ENCODE measurements at regions not wholly inside any gene's neighbourhood (a gene's known extent, or its start where the extent isn't known, plus 50 kb on each side); places are given as distances from the start of the nearest gene placed in this dataset.

GRCh38 chr6:78639111-78640110 lies 227.9 kb upstream of the IRAK1BP1 start:
- TF ChIP-seq ZNF565 (CRISPR knock-in tag; conservative IDR thresholded peaks at IDR 0.05; ENCODE audit: low read depth): no peak
- no peak for TF ChIP-seq ESRRG (CRISPR knock-in tag; IDR thresholded peaks at IDR 0.05)
- no peak for TF ChIP-seq GLIS3 (CRISPR knock-in tag; IDR thresholded peaks at IDR 0.05)
- TF ChIP-seq ZFP3 (CRISPR knock-in tag; IDR thresholded peaks at IDR 0.05): no peak
- TF ChIP-seq CSRNP3 (CRISPR knock-in tag; IDR thresholded peaks at IDR 0.05): no peak
- no peak for TF ChIP-seq TCF4 (CRISPR knock-in tag; IDR thresholded peaks at IDR 0.05; ENCODE audit: borderline replicate concordance)
- TF ChIP-seq RARB (CRISPR knock-in tag; IDR thresholded peaks at IDR 0.05): no peak
- TF ChIP-seq POU6F1 (CRISPR knock-in tag; IDR thresholded peaks at IDR 0.05; ENCODE audit: borderline replicate concordance, low read depth): no peak
- TF ChIP-seq ZFP30 (CRISPR knock-in tag; IDR thresholded peaks at IDR 0.05): no peak
- TF ChIP-seq ZC3H10 (CRISPR knock-in tag; IDR thresholded peaks at IDR 0.05): no peak
- no peak for TF ChIP-seq SNAI2 (CRISPR knock-in tag; IDR thresholded peaks at IDR 0.05)
- TF ChIP-seq PATZ1 (CRISPR knock-in tag; IDR thresholded peaks at IDR 0.05; ENCODE audit: borderline replicate concordance): no peak
- TF ChIP-seq CREB5 (CRISPR knock-in tag; IDR thresholded peaks at IDR 0.05; ENCODE audit: low read depth): no peak
- no peak for TF ChIP-seq OSR1 (CRISPR knock-in tag; IDR thresholded peaks at IDR 0.05)

Measured in SK-N-SH treated with all-trans-retinoic acid at 6 μM for 48 hours (cell line).